ENCODE measurements at regions not wholly inside any gene's neighbourhood (a gene's known extent, or its start where the extent isn't known, plus 50 kb on each side); places are given as distances from the start of the nearest gene placed in this dataset.

DNA sequence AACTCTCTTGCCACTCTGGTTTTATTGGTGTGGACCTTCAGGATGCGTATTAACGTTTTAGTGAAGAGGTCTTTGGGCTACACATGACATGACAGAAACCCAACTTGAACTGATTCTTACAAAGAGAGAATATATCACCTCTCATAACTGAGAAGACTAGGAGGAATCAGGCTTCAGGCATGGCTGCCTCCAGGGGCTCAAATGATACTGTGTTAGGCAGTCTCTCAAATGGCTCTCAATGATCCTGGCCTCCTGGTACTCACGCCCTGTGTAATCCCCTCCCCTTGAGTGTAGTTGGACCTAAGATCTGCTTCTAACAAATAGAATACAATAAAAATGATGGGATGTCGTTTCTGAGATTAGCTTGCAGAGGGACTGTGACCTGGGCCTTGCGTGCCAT is 58.5 kb upstream of the SYPL1 start:
- TF ChIP-seq CTCF (IDR thresholded peaks at IDR 0.05) (no peak), POLR2A (IDR thresholded peaks at IDR 0.05) (no peak)
